Peyer's patch (tissue), 4 donors: ENCODE measurements at regions not wholly inside any gene's neighbourhood (a gene's known extent, or its start where the extent isn't known, plus 50 kb on each side); places are given as distances from the start of the nearest gene placed in this dataset.

Experiments
- CTCF ChIP-seq, 6 experiments: fragments of 450-650 bp in 4 of 6; fragments of 200-600 bp in 2 of 6; sonication (generic) in 1 of 6; IDR thresholded peaks; one replicate each; pipeline ENCODE4 v1.5.1; 2017 to 2019; ENCODE audit warnings: antibody characterized with exemption in 6 of 6, mild to moderate bottlenecking in 3 of 6, moderate library complexity in 1 of 6
- POLR2A ChIP-seq, 2 donors: fragments of 450-650 bp; IDR thresholded peaks; one replicate each; pipeline ENCODE4 v1.5.1; 2017; ENCODE audit warnings: antibody characterized with exemption in 2 of 2, mild to moderate bottlenecking in 2 of 2, moderate library complexity in 2 of 2

GRCh38 chr1:22237433-22238093 lies 94.7 kb upstream of the WNT4 start:
- TF ChIP-seq CTCF (IDR thresholded peaks at IDR 0.05): no peak
- no peak for TF ChIP-seq POLR2A (IDR thresholded peaks at IDR 0.05)
